ENCODE measurements at regions not wholly inside any gene's neighbourhood (a gene's known extent, or its start where the extent isn't known, plus 50 kb on each side); places are given as distances from the start of the nearest gene placed in this dataset.

DNA sequence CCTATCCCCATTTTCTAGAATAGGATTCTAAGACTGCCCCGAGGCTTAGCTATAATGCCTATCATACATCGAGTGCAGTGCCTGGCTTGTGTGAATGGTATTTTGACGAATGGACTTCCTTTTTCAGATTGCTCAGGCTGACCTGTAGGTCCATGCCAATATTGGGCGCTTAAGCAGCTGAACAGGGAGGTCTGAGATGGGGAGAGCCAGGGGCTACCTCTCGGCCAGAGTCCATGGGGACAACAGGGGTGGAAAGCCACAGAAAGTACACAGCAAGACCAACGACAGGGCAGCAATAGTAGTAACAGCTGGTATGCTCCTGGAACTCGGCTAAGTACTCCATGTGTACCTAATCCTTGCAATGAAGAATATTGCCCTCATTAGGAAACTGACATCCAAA, 91.7 kb upstream of the WSCD1 start:
- TF ChIP-seq POLR2A (IDR thresholded peaks at IDR 0.05) (no peak), CTCF (IDR thresholded peaks at IDR 0.05) (no peak)
